Endodermal cell (in vitro differentiated cells): ENCODE measurements at regions not wholly inside any gene's neighbourhood (a gene's known extent, or its start where the extent isn't known, plus 50 kb on each side); places are given as distances from the start of the nearest gene placed in this dataset.

ENCODE experiments used
- DNase-seq: peaks from one replicate; pipeline ENCODE4 v3.0.0-alpha.2; 2017
- H3K27ac ChIP-seq: 2 replicates; pipeline ENCODE4 v1.5.1; 2013; ENCODE audit warnings: mild to moderate bottlenecking, low read depth, low read length, moderate library complexity
- H3K27me3 ChIP-seq: 2 replicates; pipeline ENCODE4 v1.6.1; 2013; ENCODE audit warnings: mild to moderate bottlenecking, low read length, moderate library complexity; ENCODE audit not compliant: insufficient read depth, control insufficient read depth, poor library complexity, severe bottlenecking
- H3K36me3 ChIP-seq: 2 replicates; pipeline ENCODE4 v1.7.0; 2013; ENCODE audit warnings: mild to moderate bottlenecking, low read length, moderate library complexity; ENCODE audit not compliant: control insufficient read depth, insufficient read depth
- H3K4me1 ChIP-seq: one replicate; pipeline ENCODE4 v1.7.0; 2013; ENCODE audit warnings: low read length; ENCODE audit not compliant: control insufficient read depth, insufficient read depth
- H3K4me3 ChIP-seq: 2 replicates; pipeline ENCODE4 v1.5.1; 2013; ENCODE audit warnings: mild to moderate bottlenecking, low read length, moderate library complexity
- H3K9ac ChIP-seq: 2 replicates; pipeline ENCODE4 v1.6.1; 2013; ENCODE audit warnings: mild to moderate bottlenecking, low read length, moderate library complexity; ENCODE audit not compliant: poor library complexity, severe bottlenecking; ENCODE audit errors: extremely low read depth
- H3K9me3 ChIP-seq: 2 replicates; pipeline ENCODE4 v1.6.1; 2013; ENCODE audit warnings: mild to moderate bottlenecking, low read length, moderate library complexity; ENCODE audit not compliant: control insufficient read depth
- H3K27ac Mint-ChIP-seq: 2 replicates; pipeline ENCODE4 v1.8.0; 2020; ENCODE audit warnings: mixed read lengths
- H3K27me3 Mint-ChIP-seq: 2 replicates; pipeline ENCODE4 v1.8.0; 2021; ENCODE audit warnings: mild to moderate bottlenecking, mixed read lengths; ENCODE audit not compliant: insufficient read depth
- H3K36me3 Mint-ChIP-seq: 2 replicates; pipeline ENCODE4 v1.8.0; 2020; ENCODE audit warnings: low read depth, mixed read lengths
- H3K4me1 Mint-ChIP-seq: 2 replicates; pipeline ENCODE4 v1.8.0; 2020; ENCODE audit warnings: mixed read lengths
- H3K4me3 Mint-ChIP-seq: 2 replicates; pipeline ENCODE4 v1.8.0; 2020; ENCODE audit warnings: mild to moderate bottlenecking, moderate library complexity, mixed read lengths
- H3K9me3 Mint-ChIP-seq: 2 replicates; pipeline ENCODE4 v1.8.0; 2020; ENCODE audit warnings: mild to moderate bottlenecking, mixed read lengths
- WGBS, 2 experiments: methylation state at CpG; one replicate each; pipeline versions ENCODE4 v1.1.5 to v1.1.7; 2013; ENCODE audit warnings: missing lambda C conversion rate in 2 of 2, mixed read lengths in 1 of 2; ENCODE audit not compliant: insufficient coverage in 1 of 2, insufficient read length in 1 of 2; 5-methylcytosine and 5-hydroxymethylcytosine counted together
- TF ChIP-seq, protein P1 (sequence below): fragments of 200-600 bp; sonication (generic); conservative IDR thresholded peaks from 2 replicates; pipeline ENCODE4 v1.5.0; 2021; ENCODE audit warnings: antibody characterized with exemption, mild to moderate bottlenecking

GRCh38 chr9:129458663-129459546 lies 162.0 kb downstream of the C9orf50 start:
- Mint-ChIP-seq H3K36me3 (no peaks in the 10 kb centered on the region), H3K9me3 (no peaks in the 10 kb centered on the region), H3K4me3 (no peak overlapping the region), H3K27me3 (peaks cover 27% of the 10 kb centered on the region), H3K27ac (no peak overlapping the region), H3K4me1 (peaks cover 1% of the 10 kb centered on the region)
- Histone ChIP-seq H3K9ac (no peak overlapping the region), H3K27ac (peak overlapping the region; percentile 61), H3K36me3 (no peaks in the 10 kb centered on the region), H3K9me3 (no peaks in the 10 kb centered on the region), H3K4me3 (no peak overlapping the region), H3K27me3 (no peaks in the 10 kb centered on the region), H3K4me1 (peaks cover 11% of the 10 kb centered on the region)
- DNase-seq = peak; percentile 74
- WGBS, 2 experiments = 66 to 90% methylated on average over 2 to 28 of the region's 29 CpGs
- TF ChIP-seq, protein P1, sequence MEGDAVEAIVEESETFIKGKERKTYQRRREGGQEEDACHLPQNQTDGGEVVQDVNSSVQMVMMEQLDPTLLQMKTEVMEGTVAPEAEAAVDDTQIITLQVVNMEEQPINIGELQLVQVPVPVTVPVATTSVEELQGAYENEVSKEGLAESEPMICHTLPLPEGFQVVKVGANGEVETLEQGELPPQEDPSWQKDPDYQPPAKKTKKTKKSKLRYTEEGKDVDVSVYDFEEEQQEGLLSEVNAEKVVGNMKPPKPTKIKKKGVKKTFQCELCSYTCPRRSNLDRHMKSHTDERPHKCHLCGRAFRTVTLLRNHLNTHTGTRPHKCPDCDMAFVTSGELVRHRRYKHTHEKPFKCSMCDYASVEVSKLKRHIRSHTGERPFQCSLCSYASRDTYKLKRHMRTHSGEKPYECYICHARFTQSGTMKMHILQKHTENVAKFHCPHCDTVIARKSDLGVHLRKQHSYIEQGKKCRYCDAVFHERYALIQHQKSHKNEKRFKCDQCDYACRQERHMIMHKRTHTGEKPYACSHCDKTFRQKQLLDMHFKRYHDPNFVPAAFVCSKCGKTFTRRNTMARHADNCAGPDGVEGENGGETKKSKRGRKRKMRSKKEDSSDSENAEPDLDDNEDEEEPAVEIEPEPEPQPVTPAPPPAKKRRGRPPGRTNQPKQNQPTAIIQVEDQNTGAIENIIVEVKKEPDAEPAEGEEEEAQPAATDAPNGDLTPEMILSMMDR = no peak

GRCh38 chr9:129458155-129458661 lies 162.7 kb downstream of the C9orf50 start:
- no peaks in the 10 kb centered on the region for H3K9me3 ChIP-seq
- H3K9ac ChIP-seq = no peak overlapping the region
- Mint-ChIP-seq H3K4me3 (no peak overlapping the region), H3K27ac (no peak overlapping the region), H3K27me3 (peaks cover 28% of the 10 kb centered on the region), H3K36me3 (no peaks in the 10 kb centered on the region), H3K9me3 (no peaks in the 10 kb centered on the region), H3K4me1 (peaks cover 1% of the 10 kb centered on the region)
- peaks cover 11% of the 10 kb centered on the region for H3K4me1 ChIP-seq
- H3K27ac ChIP-seq = peak overlapping the region; percentile 26
- no peaks in the 10 kb centered on the region for H3K36me3 ChIP-seq
- WGBS, 2 experiments = 86 to 99% methylated on average over 8 to 14 of the region's 14 CpGs
- no peak overlapping the region for H3K4me3 ChIP-seq
- TF ChIP-seq, protein P1 = no peak
- H3K27me3 ChIP-seq = no peaks in the 10 kb centered on the region
- peak; percentile 57 for DNase-seq

- no peak overlapping the region for H3K27ac ChIP-seq
- H3K27me3 ChIP-seq = no peaks in the 10 kb centered on the region
- H3K4me3 ChIP-seq = no peak overlapping the region
- Mint-ChIP-seq H3K4me3 (no peak overlapping the region), H3K27ac (no peak overlapping the region), H3K27me3 (peaks cover 28% of the 10 kb centered on the region), H3K9me3 (no peaks in the 10 kb centered on the region), H3K36me3 (no peaks in the 10 kb centered on the region), H3K4me1 (peaks cover 1% of the 10 kb centered on the region)
- peaks cover 11% of the 10 kb centered on the region for H3K4me1 ChIP-seq
- TF ChIP-seq, protein P1 = no peak
- DNase-seq = no peak
- no peaks in the 10 kb centered on the region for H3K9me3 ChIP-seq
- no peaks in the 10 kb centered on the region for H3K36me3 ChIP-seq
- 95 to 96% methylated on average over 6 of the region's 6 CpGs for WGBS, 2 experiments
- H3K9ac ChIP-seq = no peak overlapping the region
These were observed 163.5 kb downstream of the C9orf50 start for GRCh38 chr9:129457325-129457779.
